Keratinocyte (primary cell): ENCODE measurements at regions not wholly inside any gene's neighbourhood (a gene's known extent, or its start where the extent isn't known, plus 50 kb on each side); places are given as distances from the start of the nearest gene placed in this dataset.

Experiments
- CTCF ChIP-seq, 3 experiments: IDR thresholded peaks in 1 of 3; conservative IDR thresholded peaks in 1 of 3; optimal IDR thresholded peaks in 1 of 3; 2 replicates in 2 of 3; 3 replicates in 1 of 3; pipeline versions ENCODE3 to v1.5.1; 2011; ENCODE audit warnings: low read length in 3 of 3, mild to moderate bottlenecking in 3 of 3, moderate library complexity in 2 of 3, control low read depth in 1 of 3, inconsistent platforms in 1 of 3; ENCODE audit not compliant: insufficient read depth in 2 of 3; ENCODE audit errors: extremely low read depth in 1 of 3
- EZH2 ChIP-seq: IDR thresholded peaks from one replicate; pipeline ENCODE4 v1.6.1; 2012; ENCODE audit warnings: inconsistent platforms, mild to moderate bottlenecking, low read length, moderate library complexity

GRCh38 chr15:45962733-45963132 is 327.9 kb downstream of the SQOR start:
- TF ChIP-seq CTCF (optimal IDR thresholded peaks at IDR 0.05 in 1 of 3, IDR thresholded peaks at IDR 0.05 in 1 of 3, conservative IDR thresholded peaks at IDR 0.05 in 1 of 3; ENCODE audit: extremely low read depth in 1 of 3, insufficient read depth in 2 of 3, low read length in 3 of 3) (no peak), EZH2 (no peak)
